H1 (cell line): ENCODE measurements at regions not wholly inside any gene's neighbourhood (a gene's known extent, or its start where the extent isn't known, plus 50 kb on each side); places are given as distances from the start of the nearest gene placed in this dataset.

ENCODE experiments used
- CTCF ChIA-PET: fragments of 300-600 bp; sonication (Branson Sonifier 250); formaldehyde crosslinking; loops from one replicate; lab custom pipeline; 2021; ENCODE audit not compliant: partially characterized antibody; lab: Charles Lee
- POLR2A ChIA-PET: fragments of 300-600 bp; sonication (Branson Sonifier 250); formaldehyde crosslinking; loops from one replicate; lab custom pipeline; 2021; ENCODE audit warnings: inconsistent platforms; ENCODE audit not compliant: partially characterized antibody; lab: Charles Lee
- DNase-seq, 2 experiments: peaks; one replicate each; pipeline versions ENCODE4 v3.0.0 to v3.0.0-alpha.2; 2010 to 2022; ENCODE audit warnings: low spot score in 2 of 2, low read depth in 1 of 2, mixed read lengths in 1 of 2
- FAIRE-seq: peaks from 2 replicates; lab custom pipeline; 2011; peaks lifted over from hg19 to GRCh38; lab: Jason Lieb, UNC
- H2AFZ ChIP-seq: 2 replicates; pipeline ENCODE4 v1.8.1; 2012; ENCODE audit warnings: low read length, inconsistent platforms
- H2AK5ac ChIP-seq: 2 replicates; pipeline ENCODE4 v1.6.1; 2013; ENCODE audit warnings: low read depth, low read length
- H2BK120ac ChIP-seq: replicated peaks from 2 replicates; pipeline ENCODE3; 2013; ENCODE audit warnings: low read depth, low read length, inconsistent platforms
- H2BK12ac ChIP-seq: 2 replicates; pipeline ENCODE4 v1.6.1; 2013; ENCODE audit warnings: low read depth, low read length
- H2BK15ac ChIP-seq: 2 replicates; pipeline ENCODE4 v1.6.1; 2013; ENCODE audit warnings: low read length
- H2BK20ac ChIP-seq: 2 replicates; pipeline ENCODE4 v1.6.1; 2013; ENCODE audit warnings: low read length
- H2BK5ac ChIP-seq: 2 replicates; pipeline ENCODE4 v1.6.1; 2013; ENCODE audit warnings: low read depth, low read length
- H3K14ac ChIP-seq: 2 replicates; pipeline ENCODE4 v1.6.1; 2013; ENCODE audit warnings: inconsistent platforms; ENCODE audit not compliant: insufficient read length
- H3K18ac ChIP-seq: 2 replicates; pipeline ENCODE4 v1.6.1; 2013; ENCODE audit warnings: low read length; ENCODE audit errors: extremely low read depth
- H3K23ac ChIP-seq: 2 replicates; pipeline ENCODE4 v1.6.1; 2013; ENCODE audit warnings: inconsistent platforms; ENCODE audit not compliant: insufficient read length
- H3K23me2 ChIP-seq: 2 replicates; pipeline ENCODE4 v1.6.1; 2013; ENCODE audit warnings: low read depth, low read length
- H3K27ac ChIP-seq: 2 replicates; pipeline ENCODE4 v1.6.1; 2011; ENCODE audit warnings: low read depth, low read length, inconsistent platforms
- H3K27me3 ChIP-seq, 4 experiments: replicated peaks in 1 of 4; 1 replicate in 1 of 4; 2 replicates in 3 of 4; pipeline versions ENCODE4 v1.6.1 to v1.8.1; 2011 to 2013; ENCODE audit warnings: low read length in 3 of 4, mild to moderate bottlenecking in 3 of 4, inconsistent platforms in 2 of 4, mixed read lengths in 2 of 4, moderate library complexity in 1 of 4; ENCODE audit not compliant: control insufficient read depth in 3 of 4, insufficient read depth in 3 of 4; ENCODE audit errors: extremely low read depth in 1 of 4
- H3K36me3 ChIP-seq, 4 experiments: 2 replicates each; pipeline versions ENCODE4 v1.6.1 to v1.8.1; 2011 to 2013; ENCODE audit warnings: mild to moderate bottlenecking in 4 of 4, low read length in 3 of 4, moderate library complexity in 2 of 4, control low read depth in 1 of 4, inconsistent platforms in 1 of 4; ENCODE audit not compliant: insufficient read depth in 4 of 4, control insufficient read depth in 2 of 4
- H3K4ac ChIP-seq: replicated peaks from 2 replicates; pipeline ENCODE3; 2013; ENCODE audit warnings: low read length, low read depth, mixed read lengths, inconsistent platforms; ENCODE audit not compliant: insufficient read length
- H3K4me1 ChIP-seq, 4 experiments: replicated peaks in 1 of 4; 1 replicate in 1 of 4; 2 replicates in 3 of 4; pipeline versions ENCODE4 v1.6.1 to v1.8.1; 2011 to 2013; ENCODE audit warnings: low read length in 3 of 4, inconsistent platforms in 2 of 4, mixed read lengths in 1 of 4; ENCODE audit not compliant: insufficient read depth in 4 of 4, control insufficient read depth in 3 of 4
- H3K4me2 ChIP-seq, 2 experiments: 2 replicates each; pipeline versions ENCODE4 v1.6.1 to v1.8.1; 2011 to 2013; ENCODE audit warnings: low read depth in 2 of 2, low read length in 2 of 2, control low read depth in 1 of 2, inconsistent platforms in 1 of 2, mild to moderate bottlenecking in 1 of 2; ENCODE audit not compliant: insufficient read depth in 1 of 2
- H3K4me3 ChIP-seq, 4 experiments: fragments of 200-600, 300-600 bp in 1 of 4; sonication (generic), shearing (Covaris generic), sonication (Bioruptor Twin) in 1 of 4; 2 replicates each; pipeline versions ENCODE4 v1.5.1 to v1.8.1; 2011 to 2016; ENCODE audit warnings: low read length in 4 of 4, low read depth in 3 of 4, control low read depth in 2 of 4, inconsistent platforms in 2 of 4, mild to moderate bottlenecking in 2 of 4, mixed read lengths in 1 of 4, moderate library complexity in 1 of 4; ENCODE audit not compliant: insufficient read depth in 2 of 4; ENCODE audit errors: extremely low read depth in 1 of 4
- H3K56ac ChIP-seq: replicated peaks from 2 replicates; pipeline ENCODE3; 2013; ENCODE audit warnings: low read depth, mild to moderate bottlenecking, mixed read lengths, low read length, inconsistent platforms; ENCODE audit not compliant: insufficient read length
- H3K79me1 ChIP-seq: 2 replicates; pipeline ENCODE4 v1.6.1; 2013; ENCODE audit warnings: low read depth, low read length, control low read depth
- H3K79me2 ChIP-seq, 2 experiments: 2 replicates each; pipeline versions ENCODE4 v1.6.1 to v1.8.1; 2012 to 2013; ENCODE audit warnings: low read length in 2 of 2, mild to moderate bottlenecking in 2 of 2, inconsistent platforms in 1 of 2; ENCODE audit not compliant: insufficient read depth in 2 of 2, control insufficient read depth in 1 of 2
- H3K9ac ChIP-seq, 4 experiments: replicated peaks in 1 of 4; 1 replicate in 1 of 4; 2 replicates in 3 of 4; pipeline versions ENCODE4 v1.6.1 to v1.8.1; 2011 to 2013; ENCODE audit warnings: low read depth in 3 of 4, low read length in 3 of 4, control low read depth in 2 of 4, mild to moderate bottlenecking in 2 of 4, moderate library complexity in 2 of 4, inconsistent platforms in 1 of 4; ENCODE audit errors: extremely low read depth in 1 of 4
- H3K9me3 ChIP-seq, 2 experiments: 2 replicates each; pipeline versions ENCODE4 v1.6.1 to v1.8.1; 2012 to 2013; ENCODE audit warnings: mild to moderate bottlenecking in 2 of 2, moderate library complexity in 2 of 2, control low read depth in 1 of 2, inconsistent platforms in 1 of 2, low read depth in 1 of 2, low read length in 1 of 2, mixed read lengths in 1 of 2; ENCODE audit not compliant: insufficient read depth in 2 of 2
- H4K20me1 ChIP-seq, 2 experiments: replicated peaks in 1 of 2; 2 replicates each; pipeline versions ENCODE3 to v1.8.1; 2011 to 2013; ENCODE audit warnings: inconsistent platforms in 2 of 2, low read length in 2 of 2, mild to moderate bottlenecking in 1 of 2; ENCODE audit not compliant: insufficient read depth in 2 of 2, control insufficient read depth in 1 of 2
- H4K5ac ChIP-seq: 2 replicates; pipeline ENCODE4 v1.6.1; 2013; ENCODE audit warnings: low read length, low read depth, mixed read lengths, inconsistent platforms; ENCODE audit not compliant: insufficient read length
- H4K8ac ChIP-seq: 2 replicates; pipeline ENCODE4 v1.8.0; 2013; ENCODE audit warnings: mild to moderate bottlenecking, moderate library complexity, low read length, inconsistent platforms; ENCODE audit not compliant: insufficient read depth; ENCODE audit errors: extremely low read depth
- H4K91ac ChIP-seq: replicated peaks from 2 replicates; pipeline ENCODE3; 2013; ENCODE audit warnings: low read length, mixed read lengths, inconsistent platforms; ENCODE audit not compliant: insufficient read length
- BACH1 ChIP-seq: IDR thresholded peaks from 2 replicates; pipeline ENCODE4 v1.6.1; 2012; ENCODE audit warnings: low read length, improper control_type of control experiment
- CHD2 ChIP-seq: IDR thresholded peaks from 2 replicates; pipeline ENCODE4 v1.6.1; 2012; ENCODE audit warnings: low read length, improper control_type of control experiment
- EP300 ChIP-seq, 2 experiments: IDR thresholded peaks; 1 replicate in 1 of 2; 2 replicates in 1 of 2; pipeline ENCODE4 v1.6.1; 2011 to 2012; ENCODE audit warnings: low read depth in 2 of 2, low read length in 2 of 2, mild to moderate bottlenecking in 2 of 2, borderline replicate concordance in 1 of 2, inconsistent platforms in 1 of 2, moderate library complexity in 1 of 2
- HDAC2 ChIP-seq, 2 experiments: fragments of 300-600 bp in 1 of 2; sonication (generic) in 1 of 2; IDR thresholded peaks; 2 replicates each; pipeline ENCODE4 v1.6.1; 2011 to 2012; ENCODE audit warnings: low read depth in 2 of 2, low read length in 2 of 2, mild to moderate bottlenecking in 2 of 2, moderate library complexity in 2 of 2, borderline replicate concordance in 1 of 2, inconsistent platforms in 1 of 2
- KDM5A ChIP-seq: fragments of 200-600 bp; IDR thresholded peaks from 2 replicates; pipeline ENCODE4 v1.7.1; 2012; ENCODE audit warnings: mild to moderate bottlenecking, low read length, inconsistent platforms, mixed read lengths
- MAFK ChIP-seq: IDR thresholded peaks from 2 replicates; pipeline ENCODE4 v1.6.1; 2012; ENCODE audit warnings: low read depth, mild to moderate bottlenecking, improper control_type of control experiment, low read length
- RNF2 ChIP-seq: fragments of 200-900, 300-1000 bp; sonication (generic); IDR thresholded peaks from 2 replicates; pipeline ENCODE4 v1.7.1; 2016; ENCODE audit warnings: borderline replicate concordance, low read depth, mild to moderate bottlenecking, antibody characterized with exemption, low read length; ENCODE audit not compliant: poor library complexity, severe bottlenecking; ENCODE audit errors: missing control alignments
- SAP30 ChIP-seq: fragments of 300-600 bp; sonication (generic); IDR thresholded peaks from 2 replicates; pipeline ENCODE4 v1.7.1; 2012; ENCODE audit warnings: low read length, moderate library complexity, mild to moderate bottlenecking, inconsistent platforms; ENCODE audit not compliant: insufficient read depth, insufficient replicate concordance
- SIRT6 ChIP-seq: IDR thresholded peaks from one replicate; pipeline ENCODE4 v1.7.1; 2012; ENCODE audit warnings: low read length, inconsistent platforms
- TCF12 ChIP-seq: IDR thresholded peaks from 2 replicates; pipeline ENCODE4 v1.6.1; 2011; ENCODE audit warnings: low read depth, mild to moderate bottlenecking, low read length
- USF2 ChIP-seq: IDR thresholded peaks from 2 replicates; pipeline ENCODE4 v1.6.1; 2011; ENCODE audit warnings: low read length, improper control_type of control experiment
- WGBS, 2 experiments: shearing (Covaris generic) in 1 of 2; methylation state at CpG; one replicate each; pipeline versions ENCODE4 v1.1.6 to v1.1.7; 2013 to 2015; ENCODE audit warnings: low lambda C conversion rate in 2 of 2, mixed read lengths in 2 of 2, inconsistent platforms in 1 of 2, low coverage in 1 of 2, missing lambda C conversion rate in 1 of 2; ENCODE audit not compliant: insufficient replicate concordance in 2 of 2, insufficient coverage in 1 of 2, insufficient read length in 1 of 2; ENCODE audit errors: extremely low coverage in 1 of 2, missing lambda C conversion rate in 1 of 2; 5-methylcytosine and 5-hydroxymethylcytosine counted together

DNA sequence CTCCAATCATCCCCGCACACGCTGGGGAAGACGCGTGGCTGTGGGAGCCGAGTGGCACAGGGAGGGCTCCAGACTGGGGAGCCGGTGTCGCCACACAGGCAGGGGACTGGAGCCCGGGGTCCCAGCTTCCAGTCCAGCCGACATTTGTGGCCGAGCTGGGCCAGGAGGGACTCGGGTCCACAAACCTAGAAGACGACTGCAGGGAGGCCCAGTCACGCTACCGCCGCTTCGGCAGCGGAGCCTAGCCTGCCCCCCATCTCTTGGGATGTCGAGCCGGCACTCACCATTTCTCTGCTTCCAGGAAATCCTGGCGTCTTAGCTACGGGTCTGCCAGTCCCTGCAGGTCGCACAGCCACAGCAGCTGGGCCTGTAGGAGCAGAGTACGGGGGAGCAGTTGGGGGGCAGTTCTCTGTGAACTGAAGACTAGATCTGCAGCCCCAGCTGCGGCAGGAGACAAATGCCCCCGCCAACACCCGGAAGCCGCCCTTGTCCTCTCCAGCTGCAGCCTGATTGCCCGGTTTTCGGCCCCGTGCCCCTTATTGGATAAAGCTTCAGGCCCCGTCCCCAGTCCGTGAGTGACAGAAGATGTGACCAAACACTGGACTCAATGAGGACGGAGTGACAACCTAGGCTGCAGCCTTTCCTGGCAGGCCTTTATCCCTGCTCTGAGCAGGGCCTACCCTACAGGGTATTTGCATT is 270.7 kb downstream of the ZNF33B start:
- no peak overlapping the region for H2BK20ac ChIP-seq
- H2AK5ac ChIP-seq = no peak overlapping the region
- no peak overlapping the region for H3K14ac ChIP-seq
- no peak overlapping the region; a peak in 1 of 4 replicates for H3K4me2 ChIP-seq
- H4K8ac ChIP-seq = peak overlapping the region; percentile 89; the same call in 1 of the 2 replicates
- peaks cover 0 to 1% (median 0%) of the 10 kb centered on the region in 4 experiments; a peak in 1 of 7 replicates for H3K27me3 ChIP-seq
- no peak overlapping the region for H4K91ac ChIP-seq
- no peak overlapping the region for H2BK12ac ChIP-seq
- H3K4me3 ChIP-seq = peak overlapping the region in 1 of 4 experiments; percentile 79; a peak in 1 of 8 replicates
- H3K23me2 ChIP-seq = no peaks in the 10 kb centered on the region
- peaks cover 0 to 3% of the 10 kb centered on the region in 2 experiments; a peak in 1 of 4 replicates for H3K79me2 ChIP-seq
- FAIRE-seq (no peak), DNase-seq (no peak)
- no peaks in the 10 kb centered on the region for H4K20me1 ChIP-seq
- peaks cover 51 to 72% of the 10 kb centered on the region in 2 experiments for H3K9me3 ChIP-seq
- no peak overlapping the region for H2BK5ac ChIP-seq
- H3K79me1 ChIP-seq = no peaks in the 10 kb centered on the region
- no peak overlapping the region for H4K5ac ChIP-seq
- no peak overlapping the region for H2BK15ac ChIP-seq
- no peaks in the 10 kb centered on the region for H3K4me1 ChIP-seq
- H3K27ac ChIP-seq = no peak overlapping the region
- H3K36me3 ChIP-seq = no peaks in the 10 kb centered on the region; a peak in 1 of 8 replicates
- ChIA-PET POLR2A (no interaction called here), CTCF (no interaction called here)
- no peak overlapping the region for H3K23ac ChIP-seq
- H3K56ac ChIP-seq = no peak overlapping the region
- no peak overlapping the region for H3K18ac ChIP-seq
- 91% methylated on average over 31 of the region's 33 CpGs; no CpG with 5 or more reads in 1 of the 2 experiments for WGBS, 2 experiments
- no peak overlapping the region for H2BK120ac ChIP-seq
- no peak overlapping the region for H2AFZ ChIP-seq
- H3K4ac ChIP-seq = no peak overlapping the region
- H3K9ac ChIP-seq = peak overlapping the region in 1 of 4 experiments; percentile 75; a peak in 1 of 7 replicates
- TF ChIP-seq TCF12 (no peak), KDM5A (no peak), HDAC2 (IDR thresholded peaks at IDR 0.05; ENCODE audit: borderline replicate concordance in 1 of 2, low read depth in 2 of 2, low read length in 2 of 2) (no peak), SIRT6 (no peak), RNF2 (no peak), SAP30 (no peak), EP300 (IDR thresholded peaks at IDR 0.05; ENCODE audit: borderline replicate concordance in 1 of 2, low read depth in 2 of 2, low read length in 2 of 2) (no peak), MAFK (no peak), USF2 (no peak), BACH1 (no peak), CHD2 (no peak)
